GM19351 (cell line): ENCODE measurements at regions not wholly inside any gene's neighbourhood (a gene's known extent, or its start where the extent isn't known, plus 50 kb on each side); places are given as distances from the start of the nearest gene placed in this dataset.

Source experiments
- ATAC-seq: cut with Tn5 transposase; IDR thresholded peaks from one replicate; pipeline ENCODE4 v1.9.1; 2021; ENCODE audit warnings: mild to moderate bottlenecking, moderate library complexity; ENCODE audit not compliant: unreplicated experiment

DNA sequence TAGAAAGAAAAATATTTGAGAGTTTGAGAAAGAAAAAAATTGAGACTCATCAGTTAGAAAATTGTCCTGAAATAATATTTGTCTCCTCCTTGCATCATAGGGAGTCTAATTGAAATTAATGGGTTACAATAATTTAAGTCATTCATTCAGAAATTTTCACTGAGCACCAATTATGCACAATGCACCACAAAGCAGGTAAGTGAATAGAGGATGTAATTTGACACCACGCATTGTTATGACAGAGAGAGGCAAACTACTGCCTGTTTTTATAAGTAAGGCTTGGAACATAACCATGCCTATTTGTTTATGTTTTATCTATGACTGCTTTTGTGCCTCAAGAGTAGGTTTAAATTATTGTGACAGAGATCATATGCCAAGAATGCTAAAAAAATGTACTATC is 537.9 kb upstream of the FAT3 start:
- ATAC-seq = no peak

DNA sequence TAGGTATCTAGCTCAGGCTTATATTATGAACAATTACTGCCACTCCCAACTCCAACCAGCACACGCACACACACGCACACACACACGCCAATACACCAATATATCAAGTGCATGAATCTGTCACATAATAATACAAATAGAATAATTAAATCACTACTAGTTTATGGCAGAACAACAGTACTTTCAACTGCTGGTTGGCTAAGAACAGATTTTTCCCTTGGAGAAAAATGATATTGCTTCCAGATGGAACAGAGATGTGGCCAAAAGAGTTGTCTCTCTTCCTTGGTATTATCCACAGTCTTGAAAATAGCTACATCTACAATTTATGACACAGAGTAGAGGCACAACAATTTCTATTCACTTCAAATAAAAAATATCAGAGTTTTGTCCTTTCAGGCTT is 538.3 kb upstream of the FAT3 start:
- no peak for ATAC-seq

DNA sequence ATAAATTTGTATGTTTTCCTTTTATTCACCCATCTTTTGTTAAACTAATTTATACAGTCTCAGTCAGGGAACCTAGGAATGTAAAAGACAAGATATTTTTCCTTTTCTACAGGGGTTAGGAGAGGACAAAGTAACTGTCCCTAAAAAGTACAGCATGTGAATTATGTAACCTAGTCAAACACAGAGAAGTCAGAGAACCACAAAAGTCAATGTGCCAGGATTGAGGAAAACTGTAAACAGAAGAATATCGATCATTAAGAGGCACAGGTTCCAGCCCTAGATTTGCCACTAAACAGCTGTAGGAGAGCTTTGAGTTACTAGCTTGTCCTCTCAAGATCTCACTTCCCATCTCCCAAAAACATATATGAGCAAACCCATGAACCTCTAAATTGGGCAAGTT is 550.9 kb upstream of the FAT3 start:
- ATAC-seq = no peak

DNA sequence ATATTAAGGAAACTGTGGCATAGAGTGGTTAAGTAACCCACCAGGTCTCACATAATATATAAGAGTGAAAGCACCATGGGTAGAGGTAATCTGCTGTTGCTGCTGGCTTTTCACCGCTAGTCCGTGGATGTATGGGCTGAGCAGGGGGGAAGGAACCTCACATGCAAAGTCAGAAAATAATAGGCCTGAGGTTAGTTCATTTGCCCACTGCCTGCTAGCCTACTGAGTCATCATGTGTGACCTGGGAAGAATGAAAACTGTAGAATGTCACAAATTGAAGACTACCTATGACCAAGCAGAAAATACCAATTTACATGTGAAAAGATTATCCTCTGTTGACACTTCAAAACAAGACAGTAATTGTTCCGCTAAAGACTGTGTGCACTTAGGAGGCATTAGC is 560.1 kb upstream of the FAT3 start:
- ATAC-seq = no peak

DNA sequence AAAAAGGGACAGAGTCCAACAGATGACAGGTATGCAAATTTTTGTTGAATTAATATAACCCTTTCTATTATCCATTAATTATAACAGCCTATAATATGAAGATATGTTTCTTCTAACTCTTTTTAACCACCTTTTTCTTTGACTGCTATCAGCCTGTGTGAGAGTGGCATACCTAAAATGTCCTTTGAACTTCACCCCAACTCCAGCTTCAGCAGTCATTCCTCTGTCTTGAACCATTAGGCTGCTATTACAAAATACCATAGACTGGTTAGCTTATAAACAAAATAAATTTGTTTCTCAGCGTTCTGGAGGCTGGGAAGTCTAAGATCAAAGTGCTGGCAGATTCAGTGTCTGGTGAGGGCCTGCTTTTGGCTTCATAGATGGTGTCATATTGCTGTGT is 564.6 kb upstream of the FAT3 start:
- ATAC-seq = no peak

DNA sequence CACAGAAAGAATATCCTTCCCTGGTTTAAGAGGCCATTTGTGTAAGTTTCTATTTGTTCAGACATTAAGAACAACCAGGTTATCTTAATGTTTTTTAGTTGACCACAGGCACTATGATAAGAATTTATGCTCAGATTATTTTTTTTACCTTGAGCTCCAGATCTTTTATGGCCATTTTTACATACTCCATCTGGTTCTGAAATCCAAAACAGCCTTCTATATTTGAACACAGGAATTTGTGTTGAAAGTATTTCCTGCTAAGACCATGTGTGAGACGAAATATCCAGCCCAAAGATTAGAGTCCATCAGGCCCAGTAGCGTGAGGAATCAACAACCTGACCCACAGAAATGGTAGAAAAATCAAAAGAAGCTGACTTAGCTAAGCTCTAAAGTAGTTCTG is 569.9 kb upstream of the FAT3 start:
- no peak for ATAC-seq

DNA sequence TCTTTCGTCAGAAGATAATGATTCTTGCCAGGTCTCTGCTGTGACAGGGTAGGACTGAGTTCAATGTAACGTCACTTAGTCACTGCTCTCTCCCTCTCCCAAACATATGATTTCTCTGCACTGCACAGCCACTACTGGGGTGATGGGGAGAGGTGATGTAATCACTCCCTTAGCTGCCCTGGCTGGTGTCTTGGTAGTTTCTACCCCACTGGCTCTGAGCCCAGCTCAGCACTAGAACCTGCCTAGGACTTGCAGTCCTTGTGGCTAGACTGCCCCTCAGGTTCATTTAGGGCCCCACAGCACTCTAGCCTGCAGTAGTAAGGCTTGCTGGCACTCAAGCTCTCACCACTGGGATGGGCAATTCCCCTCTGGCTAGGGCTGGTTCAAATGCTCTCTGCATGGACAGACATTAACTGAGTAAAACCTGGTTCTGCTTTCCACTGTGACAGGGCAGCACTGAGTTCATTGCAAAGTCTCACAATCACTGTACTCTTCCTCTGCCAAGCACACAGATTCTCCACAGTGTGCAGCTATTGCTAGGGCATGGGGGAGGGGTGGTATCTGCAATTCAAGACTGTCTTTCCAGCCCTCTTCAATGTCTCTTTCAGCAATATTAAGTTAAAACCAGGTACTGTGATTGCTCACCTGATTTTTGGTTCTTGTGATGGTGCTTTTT is 571.4 kb upstream of the FAT3 start:
- ATAC-seq = no peak

DNA sequence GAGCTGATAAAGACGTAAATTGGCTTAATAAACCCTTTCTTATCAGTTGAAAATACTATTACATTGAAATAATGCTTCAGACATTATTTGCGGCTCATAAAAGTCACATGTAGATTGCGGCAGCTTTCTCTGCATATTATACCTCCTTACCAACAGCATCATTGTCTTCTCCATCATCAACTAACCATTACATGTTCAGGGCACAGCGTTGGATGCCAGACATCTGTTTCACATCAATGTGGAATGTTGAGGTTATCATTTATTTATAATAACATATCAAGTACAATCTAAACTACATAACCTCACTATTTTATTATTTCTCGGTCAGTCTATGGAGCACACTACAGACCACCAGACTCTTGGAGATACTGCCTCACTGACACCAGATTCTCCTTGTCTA is 573.8 kb upstream of the FAT3 start:
- no peak for ATAC-seq

DNA sequence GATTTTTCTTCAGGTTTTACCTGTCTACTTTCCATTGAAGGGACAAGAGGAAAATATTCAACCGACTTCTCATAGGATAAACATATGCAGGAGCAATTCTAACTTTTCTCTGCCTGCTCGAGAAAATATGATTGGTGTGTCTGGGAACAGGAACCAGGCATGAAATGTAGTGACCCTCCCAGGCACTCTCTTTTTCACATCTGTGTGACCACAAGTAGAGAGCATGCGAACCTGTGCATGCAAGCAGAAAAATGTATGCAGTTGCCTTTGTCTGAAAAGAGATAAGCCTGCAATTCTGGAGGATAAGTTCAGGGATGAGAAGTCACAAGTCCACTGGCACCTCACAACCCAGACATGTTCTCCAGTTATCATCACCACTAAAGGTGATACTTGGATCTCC is 583.5 kb upstream of the FAT3 start:
- no peak for ATAC-seq

DNA sequence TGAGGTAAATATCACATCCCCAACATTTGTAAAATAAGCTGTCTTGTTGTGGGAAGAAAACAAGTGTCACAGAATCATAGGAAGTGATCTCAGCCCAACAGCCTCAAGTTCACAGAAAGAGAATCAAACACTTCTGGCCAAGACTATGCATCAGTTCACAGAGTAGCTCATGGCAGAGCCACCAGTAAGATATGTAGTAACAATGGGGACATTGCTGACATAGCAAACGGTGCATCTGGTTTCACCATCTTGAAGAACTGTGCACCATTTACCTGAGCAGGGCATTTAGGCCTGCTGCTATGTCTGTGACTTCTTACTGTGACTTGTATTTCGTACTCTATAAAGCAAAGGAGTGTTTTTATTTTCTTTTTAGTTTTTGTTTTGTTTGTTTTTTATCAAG is 585.3 kb upstream of the FAT3 start:
- no peak for ATAC-seq

DNA sequence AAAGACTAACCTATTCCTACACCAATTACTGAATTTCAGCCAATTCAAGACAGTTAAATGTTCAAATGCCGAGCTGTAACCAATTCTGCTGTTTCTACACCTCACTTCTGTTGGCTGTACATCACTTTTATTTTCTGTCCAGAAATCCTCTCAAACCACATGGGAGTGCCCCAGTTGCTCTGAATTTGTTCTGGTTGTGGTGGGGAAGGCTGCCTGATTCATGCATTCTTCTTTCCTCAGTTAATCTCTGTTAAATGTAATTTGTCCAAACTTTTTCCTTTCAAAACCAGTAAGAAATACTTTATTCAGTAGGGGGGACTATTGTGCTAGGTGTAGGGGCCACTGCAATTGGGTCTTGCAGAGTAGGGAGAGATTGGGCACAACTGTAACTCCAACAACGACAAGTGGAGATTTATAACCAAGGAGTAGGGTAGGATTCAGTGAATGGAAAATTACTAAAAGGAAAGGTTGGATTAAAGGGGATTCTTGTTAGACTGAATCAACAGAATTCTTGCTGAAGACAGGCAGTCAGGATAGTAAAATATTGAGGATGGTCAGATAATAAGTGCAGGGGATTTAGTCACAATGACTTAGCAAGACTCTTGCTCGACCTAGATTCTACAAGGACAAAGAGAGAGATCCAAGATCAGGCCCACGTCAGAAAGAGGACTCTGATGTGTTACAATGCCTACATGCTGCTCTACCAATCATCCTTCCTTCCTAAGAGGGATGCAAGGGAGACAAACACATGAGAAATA is 593.5 kb upstream of the FAT3 start:
- no peak for ATAC-seq

DNA sequence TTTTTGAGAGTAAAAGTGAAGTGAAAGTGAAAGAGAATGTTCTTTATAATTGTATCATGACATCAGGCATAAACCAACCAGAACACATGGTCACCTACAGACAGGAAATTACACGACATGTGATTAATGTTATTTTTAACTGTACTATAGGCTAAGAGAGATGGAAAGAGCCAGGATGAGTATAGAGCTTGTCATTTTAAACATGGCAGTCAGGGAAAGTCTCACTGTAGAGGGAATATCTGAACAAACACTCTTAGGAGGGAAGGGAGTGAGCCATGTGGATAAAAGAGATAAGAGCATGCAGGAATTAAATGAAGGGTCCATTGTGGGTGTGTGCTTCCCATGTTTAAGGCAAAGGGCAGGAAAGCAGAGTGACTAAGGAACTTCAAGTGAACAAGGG is 599.1 kb upstream of the FAT3 start:
- ATAC-seq = no peak

DNA sequence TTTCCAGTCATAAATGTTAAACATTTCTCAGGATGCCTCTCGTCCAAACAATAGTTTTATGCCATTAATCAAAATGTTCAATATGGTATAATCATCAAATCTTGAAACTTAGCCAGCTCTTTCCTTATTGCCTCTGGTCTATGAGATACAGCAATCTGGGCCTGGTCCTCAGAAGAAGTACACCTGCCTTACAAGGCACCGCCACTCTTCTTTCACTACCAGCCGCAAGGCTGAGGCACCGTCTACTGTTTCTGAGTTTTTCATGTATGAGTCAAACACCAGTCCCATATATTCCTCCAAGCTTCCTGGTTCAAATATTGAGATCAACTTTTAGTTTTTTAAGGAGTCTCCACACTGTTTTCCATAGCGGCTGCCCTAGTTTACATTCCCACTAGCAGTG is 600.6 kb upstream of the FAT3 start:
- no peak for ATAC-seq

DNA sequence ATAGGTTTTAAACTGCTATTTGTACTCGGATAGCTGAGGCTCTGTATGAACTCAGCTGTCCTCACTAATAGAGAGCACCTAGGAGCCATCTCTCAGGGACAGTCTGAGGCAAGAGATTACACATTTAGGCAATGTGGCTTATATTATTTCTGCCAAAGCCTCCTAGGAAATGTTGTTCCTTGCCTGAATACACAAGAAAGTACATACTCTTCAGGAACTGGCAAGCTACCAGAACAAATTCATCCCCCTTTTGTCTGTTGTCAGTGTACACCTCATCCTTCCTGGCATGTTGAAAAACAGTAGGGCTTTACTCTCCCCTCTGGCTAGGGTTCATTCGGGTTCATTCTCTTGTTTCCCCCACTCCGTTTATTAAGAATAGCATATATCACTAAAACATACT is 615.9 kb upstream of the FAT3 start:
- no peak for ATAC-seq

DNA sequence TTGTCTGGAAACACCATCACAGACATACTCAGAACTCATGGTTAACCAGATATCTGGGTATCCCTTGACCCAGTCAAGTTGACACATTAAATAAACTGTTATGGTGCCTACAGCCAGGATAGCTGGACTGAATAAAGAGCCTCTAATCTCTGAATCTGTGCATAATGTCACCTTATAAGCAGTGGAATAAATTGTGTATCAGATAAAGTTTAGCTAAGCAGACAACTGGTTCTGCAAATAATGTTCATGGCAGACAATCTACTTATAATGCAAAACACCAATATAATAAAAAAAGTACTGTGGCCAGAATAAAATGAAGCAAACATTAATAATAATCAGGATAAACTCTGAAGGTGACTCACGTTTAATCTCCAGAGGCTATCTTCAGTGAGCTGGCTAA is 628.5 kb upstream of the FAT3 start:
- no peak for ATAC-seq

DNA sequence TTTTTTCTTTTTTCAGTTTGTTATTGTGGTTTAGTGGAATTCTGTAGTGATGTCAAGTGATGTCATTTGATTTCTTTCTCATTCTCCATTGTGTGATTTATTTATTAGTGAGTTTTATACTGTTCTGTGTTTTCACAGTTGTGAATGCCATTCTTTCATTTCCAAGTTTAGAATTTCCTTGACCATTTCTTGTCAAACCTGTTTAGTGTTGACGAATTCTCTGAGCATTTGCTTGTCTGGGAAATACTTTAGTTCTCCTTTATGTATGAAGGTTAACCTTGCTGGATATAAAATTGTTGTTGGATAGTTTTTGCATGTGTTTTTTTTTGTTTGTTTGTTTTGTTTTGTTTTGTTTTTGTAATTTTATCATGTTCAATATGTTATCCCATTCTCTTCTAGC is 633.6 kb upstream of the FAT3 start:
- ATAC-seq = no peak

DNA sequence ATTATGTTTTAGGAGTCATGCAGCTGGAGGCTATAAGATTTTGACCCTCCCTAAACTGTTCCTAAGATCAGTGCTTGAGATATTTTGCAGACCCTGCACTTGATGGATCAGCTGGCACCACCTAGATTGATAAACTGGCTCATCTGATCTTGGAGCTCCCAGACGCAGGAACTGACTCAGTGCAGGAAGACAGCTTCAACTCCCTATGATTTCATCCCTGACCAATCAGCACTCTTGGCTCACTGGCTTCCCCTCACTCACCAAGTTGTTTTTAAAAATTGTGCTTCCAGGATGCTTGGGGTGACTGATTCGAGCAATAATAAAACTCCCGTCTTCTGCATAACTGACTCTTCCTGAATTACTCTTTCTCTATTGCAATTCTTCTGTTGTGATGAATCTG is 637.5 kb upstream of the FAT3 start:
- ATAC-seq = no peak

DNA sequence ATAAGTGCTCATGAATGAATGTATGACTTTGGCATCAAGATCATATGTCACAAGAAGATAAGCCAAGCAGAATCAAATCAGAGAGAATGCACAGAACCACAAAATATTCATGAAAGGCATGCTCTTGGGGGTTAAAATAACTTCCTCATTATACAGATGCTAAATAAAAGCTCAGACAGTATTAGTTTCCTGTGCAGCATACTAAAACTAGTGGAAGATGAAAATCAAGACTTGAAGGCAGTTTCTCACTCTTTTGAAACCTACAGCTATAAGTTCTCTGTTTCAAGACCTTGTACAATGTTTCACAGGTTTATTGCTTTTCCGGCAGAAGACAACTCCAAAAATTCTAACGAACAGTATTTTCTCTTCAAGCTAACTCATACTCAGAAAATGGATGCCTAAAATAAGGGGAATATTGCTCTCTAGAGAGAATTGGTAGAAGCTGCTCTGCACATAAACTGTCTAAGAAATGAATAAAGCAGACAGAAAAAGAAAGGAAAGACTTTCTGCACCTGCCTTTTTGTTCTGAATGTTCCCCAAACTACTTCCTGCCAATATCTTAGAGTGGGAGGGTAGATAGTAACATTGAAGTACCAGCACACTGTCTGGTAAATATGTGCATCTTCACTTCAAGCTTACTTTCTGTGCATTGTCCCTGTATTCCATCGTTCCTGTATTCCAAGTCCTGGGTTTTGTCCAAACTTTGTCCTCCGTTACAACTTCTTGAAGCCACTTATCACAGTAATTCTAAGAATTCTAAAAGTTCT is 639.4 kb upstream of the FAT3 start:
- no peak for ATAC-seq

DNA sequence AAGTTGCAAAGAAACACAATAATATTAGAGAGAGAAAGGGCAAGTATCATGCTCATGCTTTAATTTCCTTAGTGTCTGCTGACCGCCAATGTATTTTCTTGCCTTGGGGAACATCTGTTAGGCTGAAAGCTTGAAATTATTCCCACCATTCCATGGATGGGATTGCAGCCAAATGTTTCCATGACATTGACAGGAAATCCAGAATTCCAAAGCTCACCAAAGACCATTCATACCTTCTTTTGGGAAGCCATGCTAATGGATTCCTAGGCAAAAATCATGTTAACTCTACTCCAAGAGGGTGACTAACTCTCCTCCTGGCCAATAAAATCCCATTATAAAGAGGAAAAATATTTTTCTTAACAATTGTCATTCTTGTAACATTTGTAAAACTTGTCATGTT is 661.4 kb upstream of the FAT3 start:
- no peak for ATAC-seq

DNA sequence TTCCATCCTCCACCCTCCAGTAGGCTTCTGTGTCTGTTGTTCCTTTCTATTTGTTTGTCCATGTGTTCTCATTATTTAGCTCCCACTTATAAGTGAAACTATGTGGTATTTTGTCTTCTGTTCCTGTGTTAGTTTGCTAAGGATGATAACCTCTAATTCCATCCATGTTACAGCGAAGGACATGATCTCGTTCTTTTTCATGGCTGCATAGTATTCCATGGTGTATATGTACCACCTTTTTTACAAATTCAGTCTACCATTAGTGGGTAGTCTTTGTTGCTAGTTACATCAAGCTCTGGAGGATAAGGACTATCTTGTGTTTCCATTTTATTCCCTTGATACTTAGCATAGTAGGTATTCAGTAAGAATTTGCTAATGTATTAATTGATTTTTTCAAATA is 664.2 kb upstream of the FAT3 start:
- no peak for ATAC-seq

DNA sequence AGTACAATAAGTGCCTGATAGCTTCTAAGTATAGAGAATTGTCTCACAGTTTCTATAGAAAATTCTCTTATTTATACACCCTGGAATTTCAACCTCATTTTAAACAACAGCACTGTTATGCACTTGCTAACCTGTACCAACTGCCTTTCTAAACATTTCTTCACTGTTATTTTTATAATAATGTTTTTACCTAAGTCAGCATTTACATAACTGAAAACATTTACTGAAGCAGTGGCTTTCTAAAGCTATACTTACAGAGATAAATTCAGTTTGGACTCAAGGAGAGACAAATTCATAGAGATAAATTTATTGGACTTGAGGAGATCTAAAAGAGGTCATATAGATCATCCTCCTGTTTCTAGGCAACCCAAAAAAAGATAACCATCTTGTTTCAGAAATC is 686.6 kb upstream of the FAT3 start:
- no peak for ATAC-seq

DNA sequence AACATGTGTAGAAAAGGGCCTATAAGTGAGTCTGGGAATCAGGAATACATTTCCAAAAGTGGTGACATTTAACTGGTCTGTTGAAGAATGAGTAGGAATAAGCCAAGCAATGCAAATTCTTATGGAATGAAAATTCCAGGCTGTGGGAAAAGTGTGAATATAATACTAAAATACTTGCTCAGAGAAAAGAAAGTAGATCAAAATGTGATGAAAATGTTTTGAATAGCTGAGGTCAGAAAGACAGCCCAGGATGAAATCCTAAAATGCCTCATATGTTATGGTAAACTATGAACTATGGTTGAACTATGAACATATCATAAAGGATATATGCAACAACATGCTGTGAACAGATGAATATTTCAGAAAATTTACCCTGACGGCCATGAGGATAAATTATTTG is 688.3 kb upstream of the FAT3 start:
- no peak for ATAC-seq
